ENCODE measurements at regions not wholly inside any gene's neighbourhood (a gene's known extent, or its start where the extent isn't known, plus 50 kb on each side); places are given as distances from the start of the nearest gene placed in this dataset.

GRCh38 chr9:129259375-129259774 lies 81.3 kb upstream of the IER5L start:
- no peak for TF ChIP-seq CTCF (conservative IDR thresholded peaks at IDR 0.05 in 1 of 2, IDR thresholded peaks at IDR 0.05 in 1 of 2; ENCODE audit: extremely low read depth in 1 of 2, insufficient read depth in 1 of 2, low read depth in 1 of 2, low read length in 2 of 2)
- no peak for TF ChIP-seq EZH2 (IDR thresholded peaks at IDR 0.05; ENCODE audit: borderline replicate concordance, low read length)

Measured in mammary epithelial cell (primary cell).